ENCODE measurements at regions not wholly inside any gene's neighbourhood (a gene's known extent, or its start where the extent isn't known, plus 50 kb on each side); places are given as distances from the start of the nearest gene placed in this dataset.

DNA sequence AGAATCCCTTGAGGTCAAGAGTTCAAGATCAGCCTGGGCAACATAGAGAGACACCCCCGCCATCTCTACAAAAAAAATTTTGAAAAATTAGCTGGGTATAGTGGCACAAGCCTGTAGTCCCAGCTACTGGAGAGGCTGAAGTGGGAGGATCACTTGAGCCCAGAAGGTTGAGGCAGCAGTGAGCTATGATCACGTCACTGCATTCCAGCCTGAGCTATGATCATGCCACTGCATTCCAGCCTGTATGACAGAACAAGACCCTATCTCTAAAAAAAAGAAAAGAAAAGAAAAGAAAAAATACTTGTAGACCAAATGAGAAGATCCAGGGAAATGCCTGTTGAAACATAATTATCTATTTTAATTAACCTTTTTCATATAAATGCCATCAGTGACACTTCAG lies 93.8 kb upstream of the MDM1 start:
- POLR2A ChIA-PET = no interaction called here
- no peaks in the 10 kb centered on the region for H3K79me2 ChIP-seq (ENCODE audit: insufficient read depth)
- DNase-seq = no peak
- CTCF ChIA-PET = no interaction called here
- no peaks in the 10 kb centered on the region for H3K36me3 ChIP-seq (replicated peaks in 1 of 2; ENCODE audit: control insufficient read depth in 1 of 2, insufficient read depth in 2 of 2, low read length in 1 of 2)
- H3K9ac ChIP-seq = no peak overlapping the region
- no peaks in the 10 kb centered on the region for H4K20me1 ChIP-seq (ENCODE audit: insufficient read depth)
- H3F3A ChIP-seq (replicated peaks; ENCODE audit: insufficient read depth) = no peaks in the 10 kb centered on the region
- no peak overlapping the region; a peak in 1 of 4 replicates for H3K27ac ChIP-seq (ENCODE audit: low read depth in 2 of 2, low read length in 1 of 2)
- 76% methylated on average over 2 of the region's 2 CpGs for WGBS (ENCODE audit: low lambda C conversion rate)
- H3K9me2 ChIP-seq = no peaks in the 10 kb centered on the region
- H3K4me1 ChIP-seq (ENCODE audit: control insufficient read depth in 1 of 2, insufficient read depth in 2 of 2, low read depth in 1 of 2, low read length in 1 of 2) = peaks cover 0 to 13% of the 10 kb centered on the region in 2 experiments; a peak in 2 of 4 replicates
- H3K4me3 ChIP-seq (ENCODE audit: low read depth in 2 of 2, low read length in 1 of 2) = no peak overlapping the region
- no peaks in the 10 kb centered on the region for H3K9me3 ChIP-seq
- TF ChIP-seq TEAD4 (IDR thresholded peaks at IDR 0.05; ENCODE audit: borderline replicate concordance, insufficient read depth) (peak; percentile 51; the same call in 1 of the 2 replicates), MXI1 (IDR thresholded peaks at IDR 0.05; ENCODE audit: low read depth, low read length) (no peak), FOSL2 (IDR thresholded peaks at IDR 0.05; ENCODE audit: borderline replicate concordance, low read depth) (peak; percentile 2; the same call in 1 of the 2 replicates)
- 0 out of 2 replicates have a peak overlapping the region, but pooled peaks have one; percentile 34 for H2AFZ ChIP-seq (ENCODE audit: low read depth)
- H3K27me3 ChIP-seq (ENCODE audit: insufficient read depth) = no peaks in the 10 kb centered on the region
- no peak overlapping the region for H3K4me2 ChIP-seq

DNA sequence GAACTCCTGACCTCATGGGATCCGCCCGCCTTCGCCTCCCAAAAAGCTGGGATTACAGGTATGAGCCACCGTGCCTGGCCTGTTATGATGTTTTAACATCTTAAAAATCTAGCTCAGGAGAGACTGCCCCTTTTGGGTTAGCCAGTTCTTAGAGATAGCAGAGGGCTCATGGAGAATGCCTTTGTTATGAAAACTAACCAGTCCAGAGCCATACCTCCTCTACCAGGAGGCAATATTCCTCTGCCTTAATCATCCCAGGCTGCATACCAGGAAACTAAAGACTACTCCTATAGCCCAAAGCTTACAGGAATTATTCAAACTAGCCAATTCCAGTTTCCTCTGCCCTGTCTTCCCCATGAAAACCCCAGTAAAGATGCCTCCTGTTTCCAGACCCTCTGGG lies 96.0 kb upstream of the MDM1 start:
- POLR2A ChIA-PET = no interaction called here
- Histone ChIP-seq H3K27ac (ENCODE audit: low read depth in 2 of 2, low read length in 1 of 2) (no peak overlapping the region), H3K9me3 (no peaks in the 10 kb centered on the region), H3K4me3 (ENCODE audit: low read depth in 2 of 2, low read length in 1 of 2) (no peak overlapping the region), H3K9me2 (no peaks in the 10 kb centered on the region), H3K36me3 (replicated peaks in 1 of 2; ENCODE audit: control insufficient read depth in 1 of 2, insufficient read depth in 2 of 2, low read length in 1 of 2) (no peaks in the 10 kb centered on the region), H3K79me2 (ENCODE audit: insufficient read depth) (no peaks in the 10 kb centered on the region), H3K4me2 (no peak overlapping the region), H3K9ac (no peak overlapping the region), H3F3A (replicated peaks; ENCODE audit: insufficient read depth) (no peaks in the 10 kb centered on the region), H3K4me1 (ENCODE audit: control insufficient read depth in 1 of 2, insufficient read depth in 2 of 2, low read depth in 1 of 2, low read length in 1 of 2) (peaks cover 0 to 11% of the 10 kb centered on the region in 2 experiments; a peak in 1 of 4 replicates), H4K20me1 (ENCODE audit: insufficient read depth) (no peaks in the 10 kb centered on the region), H3K27me3 (ENCODE audit: insufficient read depth) (no peaks in the 10 kb centered on the region), H2AFZ (ENCODE audit: low read depth) (0 out of 2 replicates have a peak overlapping the region, but pooled peaks have one; percentile 46)
- CTCF ChIA-PET = interaction anchor here (1.3 kb wide), 1 partner anchor 10 kb away, joined by 3 read pairs; no protein-coding TSS in a partner anchor
- DNase-seq = no peak
- WGBS (ENCODE audit: low lambda C conversion rate) = 94% methylated on average over 4 of the region's 4 CpGs
- TF ChIP-seq YY1 (IDR thresholded peaks at IDR 0.05; ENCODE audit: low read depth) = no peak
- no peak for TF ChIP-seq GABPA (IDR thresholded peaks at IDR 0.05; ENCODE audit: low read depth)
- no peak for TF ChIP-seq SIN3A (IDR thresholded peaks at IDR 0.05; ENCODE audit: borderline replicate concordance, low read depth, low read length)
- no peak for TF ChIP-seq FOXJ3 (CRISPR knock-in tag; IDR thresholded peaks at IDR 0.05)
- TF ChIP-seq, protein P1, sequence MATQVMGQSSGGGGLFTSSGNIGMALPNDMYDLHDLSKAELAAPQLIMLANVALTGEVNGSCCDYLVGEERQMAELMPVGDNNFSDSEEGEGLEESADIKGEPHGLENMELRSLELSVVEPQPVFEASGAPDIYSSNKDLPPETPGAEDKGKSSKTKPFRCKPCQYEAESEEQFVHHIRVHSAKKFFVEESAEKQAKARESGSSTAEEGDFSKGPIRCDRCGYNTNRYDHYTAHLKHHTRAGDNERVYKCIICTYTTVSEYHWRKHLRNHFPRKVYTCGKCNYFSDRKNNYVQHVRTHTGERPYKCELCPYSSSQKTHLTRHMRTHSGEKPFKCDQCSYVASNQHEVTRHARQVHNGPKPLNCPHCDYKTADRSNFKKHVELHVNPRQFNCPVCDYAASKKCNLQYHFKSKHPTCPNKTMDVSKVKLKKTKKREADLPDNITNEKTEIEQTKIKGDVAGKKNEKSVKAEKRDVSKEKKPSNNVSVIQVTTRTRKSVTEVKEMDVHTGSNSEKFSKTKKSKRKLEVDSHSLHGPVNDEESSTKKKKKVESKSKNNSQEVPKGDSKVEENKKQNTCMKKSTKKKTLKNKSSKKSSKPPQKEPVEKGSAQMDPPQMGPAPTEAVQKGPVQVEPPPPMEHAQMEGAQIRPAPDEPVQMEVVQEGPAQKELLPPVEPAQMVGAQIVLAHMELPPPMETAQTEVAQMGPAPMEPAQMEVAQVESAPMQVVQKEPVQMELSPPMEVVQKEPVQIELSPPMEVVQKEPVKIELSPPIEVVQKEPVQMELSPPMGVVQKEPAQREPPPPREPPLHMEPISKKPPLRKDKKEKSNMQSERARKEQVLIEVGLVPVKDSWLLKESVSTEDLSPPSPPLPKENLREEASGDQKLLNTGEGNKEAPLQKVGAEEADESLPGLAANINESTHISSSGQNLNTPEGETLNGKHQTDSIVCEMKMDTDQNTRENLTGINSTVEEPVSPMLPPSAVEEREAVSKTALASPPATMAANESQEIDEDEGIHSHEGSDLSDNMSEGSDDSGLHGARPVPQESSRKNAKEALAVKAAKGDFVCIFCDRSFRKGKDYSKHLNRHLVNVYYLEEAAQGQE (IDR thresholded peaks at IDR 0.05; ENCODE audit: low read depth, low read length) = no peak
- TF ChIP-seq GATA2 (CRISPR knock-in tag; IDR thresholded peaks at IDR 0.05) = no peak
- TF ChIP-seq JUND (IDR thresholded peaks at IDR 0.05) = no peak
- TF ChIP-seq RAD21 (IDR thresholded peaks at IDR 0.05; ENCODE audit: low read length) = no peak
- TF ChIP-seq EZH2phosphoT487 (IDR thresholded peaks at IDR 0.05; ENCODE audit: borderline replicate concordance, low read depth) = no peak
- TF ChIP-seq, protein P2, sequence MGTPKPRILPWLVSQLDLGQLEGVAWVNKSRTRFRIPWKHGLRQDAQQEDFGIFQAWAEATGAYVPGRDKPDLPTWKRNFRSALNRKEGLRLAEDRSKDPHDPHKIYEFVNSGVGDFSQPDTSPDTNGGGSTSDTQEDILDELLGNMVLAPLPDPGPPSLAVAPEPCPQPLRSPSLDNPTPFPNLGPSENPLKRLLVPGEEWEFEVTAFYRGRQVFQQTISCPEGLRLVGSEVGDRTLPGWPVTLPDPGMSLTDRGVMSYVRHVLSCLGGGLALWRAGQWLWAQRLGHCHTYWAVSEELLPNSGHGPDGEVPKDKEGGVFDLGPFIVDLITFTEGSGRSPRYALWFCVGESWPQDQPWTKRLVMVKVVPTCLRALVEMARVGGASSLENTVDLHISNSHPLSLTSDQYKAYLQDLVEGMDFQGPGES (IDR thresholded peaks at IDR 0.05; ENCODE audit: low read depth, low read length) = no peak
- TF ChIP-seq CHD2 (IDR thresholded peaks at IDR 0.05; ENCODE audit: low read length, partially characterized antibody) = no peak
- no peak for TF ChIP-seq RFX5 (IDR thresholded peaks at IDR 0.05; ENCODE audit: low read length)
- no peak for TF ChIP-seq FOSL2 (IDR thresholded peaks at IDR 0.05; ENCODE audit: borderline replicate concordance, low read depth)
- no peak for TF ChIP-seq NRF1 (IDR thresholded peaks at IDR 0.05; ENCODE audit: low read depth, low read length)
- TF ChIP-seq, protein P3, sequence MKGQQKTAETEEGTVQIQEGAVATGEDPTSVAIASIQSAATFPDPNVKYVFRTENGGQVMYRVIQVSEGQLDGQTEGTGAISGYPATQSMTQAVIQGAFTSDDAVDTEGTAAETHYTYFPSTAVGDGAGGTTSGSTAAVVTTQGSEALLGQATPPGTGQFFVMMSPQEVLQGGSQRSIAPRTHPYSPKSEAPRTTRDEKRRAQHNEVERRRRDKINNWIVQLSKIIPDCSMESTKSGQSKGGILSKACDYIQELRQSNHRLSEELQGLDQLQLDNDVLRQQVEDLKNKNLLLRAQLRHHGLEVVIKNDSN (IDR thresholded peaks at IDR 0.05; ENCODE audit: borderline replicate concordance, low read depth) = no peak
- TF ChIP-seq MEF2A (IDR thresholded peaks at IDR 0.05; ENCODE audit: borderline replicate concordance, low read depth) = no peak
- no peak for TF ChIP-seq SMC3 (IDR thresholded peaks at IDR 0.05; ENCODE audit: low read depth, low read length)
- TF ChIP-seq, protein P4, sequence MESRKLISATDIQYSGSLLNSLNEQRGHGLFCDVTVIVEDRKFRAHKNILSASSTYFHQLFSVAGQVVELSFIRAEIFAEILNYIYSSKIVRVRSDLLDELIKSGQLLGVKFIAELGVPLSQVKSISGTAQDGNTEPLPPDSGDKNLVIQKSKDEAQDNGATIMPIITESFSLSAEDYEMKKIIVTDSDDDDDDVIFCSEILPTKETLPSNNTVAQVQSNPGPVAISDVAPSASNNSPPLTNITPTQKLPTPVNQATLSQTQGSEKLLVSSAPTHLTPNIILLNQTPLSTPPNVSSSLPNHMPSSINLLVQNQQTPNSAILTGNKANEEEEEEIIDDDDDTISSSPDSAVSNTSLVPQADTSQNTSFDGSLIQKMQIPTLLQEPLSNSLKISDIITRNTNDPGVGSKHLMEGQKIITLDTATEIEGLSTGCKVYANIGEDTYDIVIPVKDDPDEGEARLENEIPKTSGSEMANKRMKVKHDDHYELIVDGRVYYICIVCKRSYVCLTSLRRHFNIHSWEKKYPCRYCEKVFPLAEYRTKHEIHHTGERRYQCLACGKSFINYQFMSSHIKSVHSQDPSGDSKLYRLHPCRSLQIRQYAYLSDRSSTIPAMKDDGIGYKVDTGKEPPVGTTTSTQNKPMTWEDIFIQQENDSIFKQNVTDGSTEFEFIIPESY (IDR thresholded peaks at IDR 0.05; ENCODE audit: borderline replicate concordance, low read depth) = no peak
